ENCODE measurements at regions not wholly inside any gene's neighbourhood (a gene's known extent, or its start where the extent isn't known, plus 50 kb on each side); places are given as distances from the start of the nearest gene placed in this dataset.

- TF ChIP-seq POLR2A (IDR thresholded peaks at IDR 0.05) (no peak), CTCF (IDR thresholded peaks at IDR 0.05) (no peak)
Observed at GRCh38 chr2:235113854-235114253, 162.0 kb downstream of the SH3BP4 start.
